H1 (cell line): ENCODE measurements at regions not wholly inside any gene's neighbourhood (a gene's known extent, or its start where the extent isn't known, plus 50 kb on each side); places are given as distances from the start of the nearest gene placed in this dataset.

Source experiments
- MAX ChIP-seq: IDR thresholded peaks from 2 replicates; pipeline ENCODE4 v1.6.1; 2012; ENCODE audit warnings: inconsistent platforms
- TCF12 ChIP-seq: IDR thresholded peaks from 2 replicates; pipeline ENCODE4 v1.6.1; 2011; ENCODE audit warnings: low read depth, mild to moderate bottlenecking, low read length
- TEAD4 ChIP-seq: IDR thresholded peaks from 2 replicates; pipeline ENCODE4 v1.6.1; 2012; ENCODE audit warnings: low read depth, low read length, inconsistent platforms, mixed read lengths

- no peak for TF ChIP-seq MAX
- no peak for TF ChIP-seq TCF12
- TF ChIP-seq TEAD4: no peak
Observed at GRCh38 chr18:45399643-45400042, 215.6 kb upstream of the SLC14A2 start (continued).
